Stimulated activated CD8-positive, alpha-beta memory T cell treated with anti-CD3 and anti-CD28 coated beads, Interleukin-4, amount 100 ng/mL, for 1 hour (primary cell): ENCODE measurements at regions not wholly inside any gene's neighbourhood (a gene's known extent, or its start where the extent isn't known, plus 50 kb on each side); places are given as distances from the start of the nearest gene placed in this dataset.
"Not testable (repeated sequence)": the region's sequence is repeated elsewhere in the genome, so short reads cannot be mapped to it uniquely, and the experiment has no call there.

Source experiments
- DNase-seq, 2 donors: peaks; one replicate each; pipeline ENCODE4 v3.0.0-alpha.2; 2020; ENCODE audit warnings: low read depth in 2 of 2, low spot score in 1 of 2

GRCh38 chr1:55535724-55536544, 320.8 kb upstream of the USP24 start:
- DNase-seq, result no peak

DNA sequence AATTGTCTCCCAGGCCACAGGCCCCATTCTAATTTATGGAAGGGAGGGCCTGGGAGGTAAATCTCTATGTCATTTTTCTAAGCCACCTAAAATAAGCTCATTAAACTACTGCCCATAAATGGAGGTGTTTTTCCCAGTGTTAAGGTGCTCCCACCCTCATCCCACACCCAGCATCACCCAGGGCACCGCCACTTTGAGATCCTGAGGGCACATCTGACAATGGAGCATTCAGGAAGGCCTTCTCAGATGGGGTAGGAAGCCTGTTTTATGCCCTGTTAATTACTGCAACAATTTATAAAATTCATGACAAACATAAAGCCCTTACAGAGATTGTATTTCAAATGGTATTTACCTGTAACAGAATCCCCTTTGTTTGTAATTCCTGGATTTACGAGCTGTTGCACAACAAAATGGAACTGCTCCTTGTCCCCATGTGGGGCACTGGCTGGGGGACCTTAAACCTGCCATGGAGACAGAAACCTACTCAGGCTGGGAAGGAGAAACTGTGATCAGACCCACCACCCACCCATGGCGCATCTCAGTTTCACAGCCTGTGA, 319.5 kb upstream of the USP24 start:
- DNase-seq, result no peak

DNA sequence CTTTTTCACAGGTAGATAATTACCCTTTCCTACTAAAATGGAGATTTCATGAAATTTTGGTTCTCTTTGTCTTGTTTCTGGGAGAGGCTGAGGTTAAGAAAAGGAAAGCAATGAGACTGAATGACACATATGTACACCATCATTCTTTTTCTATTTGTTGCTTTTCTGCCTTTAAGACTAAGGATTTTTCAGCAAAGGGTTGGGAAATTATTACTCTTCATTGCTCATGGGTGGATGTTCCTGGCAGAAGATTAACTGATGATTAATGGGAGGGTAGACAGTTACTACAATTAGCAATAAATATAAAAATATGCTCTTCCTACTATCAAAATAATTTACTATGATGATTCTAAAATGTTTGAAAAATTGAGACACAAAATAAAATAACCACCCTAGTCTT, 316.5 kb upstream of the USP24 start:
- no peak for DNase-seq

DNA sequence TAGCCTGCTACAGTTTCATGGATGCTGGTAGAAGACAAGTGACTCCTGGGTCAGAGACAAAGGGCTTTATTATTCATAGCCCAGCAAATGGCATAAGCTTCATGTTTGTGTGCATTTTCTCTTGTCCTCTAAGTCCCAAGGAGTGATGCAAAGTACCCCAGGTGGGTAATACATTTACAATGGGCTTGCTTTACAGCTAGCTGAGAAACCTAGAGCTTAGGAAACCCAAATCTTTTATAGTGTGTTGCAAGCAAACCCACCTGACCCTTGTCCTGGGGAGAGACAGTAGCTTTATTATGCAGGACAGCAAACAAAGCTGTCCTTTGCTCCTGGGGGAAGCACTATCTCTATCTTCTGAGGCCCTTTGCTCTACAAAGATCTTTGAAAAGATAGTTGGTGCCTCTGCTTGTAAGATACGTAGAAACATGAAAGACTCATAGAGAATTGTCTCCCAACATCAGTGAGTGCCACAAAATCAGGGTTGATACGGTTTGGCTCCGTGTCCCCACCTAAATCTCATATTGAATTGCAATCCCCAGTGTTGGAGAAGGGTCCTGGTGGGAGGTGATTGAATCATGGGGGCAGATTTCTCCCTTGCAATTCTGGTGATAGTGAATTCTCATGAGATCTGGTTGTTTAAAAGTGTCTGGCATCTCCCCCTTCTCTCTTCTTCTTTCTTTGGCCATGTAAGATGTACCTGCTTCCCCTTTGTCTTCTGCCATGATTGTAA, 315.8 kb upstream of the USP24 start:
- DNase-seq, result no peak

GRCh38 chr1:55529017-55529416, 313.9 kb upstream of the USP24 start:
- no peak for DNase-seq

- no peak for DNase-seq
These were observed 312.7 kb upstream of the USP24 start for GRCh38 chr1:55527831-55528230.

DNA sequence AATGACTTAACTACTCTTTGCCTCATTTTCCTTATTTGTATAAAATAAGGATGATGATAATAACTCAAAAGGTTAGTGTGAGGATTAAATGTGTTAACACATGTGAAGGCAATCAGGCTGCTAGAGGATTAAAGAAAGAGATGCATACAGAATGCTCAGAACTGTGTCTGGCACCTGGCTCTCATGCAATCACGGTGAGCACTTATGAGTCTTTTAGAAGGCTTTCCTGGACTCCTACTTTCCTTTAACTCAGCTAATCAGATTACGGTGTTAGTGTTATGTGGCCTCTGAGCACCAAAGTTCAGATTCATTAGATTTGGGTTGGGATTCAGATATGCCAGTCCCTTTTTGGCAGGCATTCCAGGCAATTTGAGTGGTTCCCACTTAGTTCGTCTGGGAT, 311.6 kb upstream of the USP24 start:
- DNase-seq, result no peak

- DNase-seq, result no peak
These were observed 308.8 kb upstream of the USP24 start for GRCh38 chr1:55524006-55524405.

DNA sequence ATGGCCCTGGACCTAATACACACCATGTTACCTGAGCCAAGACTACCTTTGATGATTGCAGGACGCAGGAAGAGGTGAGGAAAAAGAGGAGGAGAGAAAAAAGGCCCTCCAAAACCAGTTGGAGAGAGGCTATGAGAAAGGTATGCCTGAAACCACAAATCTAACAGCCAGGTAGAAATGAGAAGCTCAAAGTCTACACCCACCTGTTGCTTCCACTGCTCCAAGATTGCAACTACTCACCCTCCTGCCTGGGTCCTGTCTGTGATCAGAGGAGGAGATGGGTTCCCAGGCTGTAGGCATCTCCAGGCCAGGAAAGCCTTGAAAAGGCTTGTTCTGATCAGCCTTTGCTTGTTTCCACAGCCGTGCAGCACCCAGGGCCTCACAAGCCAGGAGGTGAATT, 307.8 kb upstream of the USP24 start:
- no peak for DNase-seq

GRCh38 chr1:55522353-55522903, 307.3 kb upstream of the USP24 start:
- no peak for DNase-seq

DNA sequence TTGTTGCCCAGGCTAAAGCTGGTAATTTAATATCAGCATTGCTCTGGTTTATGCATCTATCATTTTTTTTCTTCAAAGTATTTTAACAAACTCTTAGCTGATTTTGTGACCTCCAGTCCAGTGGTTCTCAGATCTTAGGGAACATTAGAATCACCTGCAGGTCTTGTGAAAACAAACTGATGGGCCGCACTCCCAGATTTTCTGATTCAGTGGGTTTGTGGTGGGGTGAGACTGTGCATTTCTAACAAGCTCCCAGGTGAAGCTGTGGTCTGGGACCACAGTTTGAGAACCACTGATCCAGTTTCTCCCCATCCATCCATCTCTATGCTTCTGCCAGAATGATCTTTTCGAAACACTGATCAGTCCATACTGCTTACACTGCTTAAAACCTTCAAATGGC, 305.7 kb upstream of the USP24 start:
- DNase-seq, result no peak

DNA sequence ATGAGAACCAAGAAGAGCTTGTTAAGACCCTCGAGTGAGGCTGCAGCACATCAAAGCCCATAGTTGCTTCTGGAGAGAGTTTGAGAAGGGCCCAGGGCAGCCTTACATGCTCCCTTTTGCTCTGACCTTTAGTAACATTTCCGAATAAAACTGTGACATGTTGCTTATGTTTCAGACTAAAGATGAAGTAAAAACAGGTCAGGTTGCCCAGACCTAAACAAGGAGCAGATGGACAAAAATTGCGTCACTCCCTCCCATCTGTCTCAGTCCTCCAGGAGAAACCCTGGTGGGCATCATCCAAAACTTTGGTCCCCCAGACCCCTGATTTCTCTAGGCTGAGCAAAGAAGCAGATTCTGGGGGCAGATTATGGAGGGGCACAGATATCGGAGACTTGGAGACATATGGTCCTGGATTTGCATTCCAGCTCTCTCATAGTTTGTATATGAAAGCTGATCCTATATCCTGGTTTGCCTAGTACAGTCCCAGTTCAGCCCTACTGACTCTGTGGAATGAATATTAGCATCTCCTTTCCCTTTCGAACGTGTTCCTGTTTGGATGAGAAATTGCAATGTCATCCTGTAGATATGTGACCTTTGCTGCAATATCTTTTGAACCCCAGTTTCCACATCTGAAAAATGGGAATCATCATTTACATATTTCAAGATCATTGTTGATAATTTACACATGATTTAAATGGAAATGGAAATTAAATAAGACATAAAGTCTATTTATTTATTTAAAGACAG, 304.9 kb upstream of the USP24 start:
- no peak for DNase-seq

GRCh38 chr1:55519276-55519675, 304.1 kb upstream of the USP24 start:
- DNase-seq, result no peak

DNA sequence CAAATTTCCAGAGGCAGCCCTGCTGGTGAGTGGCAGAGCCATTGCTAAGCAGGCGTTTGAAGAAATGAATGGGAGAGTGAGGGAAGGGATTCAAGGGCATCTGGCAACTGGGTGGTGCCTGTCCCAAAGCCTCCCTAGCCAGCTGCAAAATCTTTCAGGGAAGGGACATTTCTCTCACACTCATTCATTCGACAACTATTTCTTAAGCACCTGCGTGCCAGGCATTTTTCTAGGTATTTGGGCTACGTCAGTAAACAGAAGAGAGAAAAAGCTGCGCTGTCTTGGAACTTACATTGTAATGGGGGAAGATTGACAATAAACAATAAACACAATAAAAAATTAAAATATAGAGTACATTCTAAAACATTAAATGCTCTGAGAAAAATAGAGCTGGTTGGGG, 301.9 kb upstream of the USP24 start:
- no peak for DNase-seq

DNA sequence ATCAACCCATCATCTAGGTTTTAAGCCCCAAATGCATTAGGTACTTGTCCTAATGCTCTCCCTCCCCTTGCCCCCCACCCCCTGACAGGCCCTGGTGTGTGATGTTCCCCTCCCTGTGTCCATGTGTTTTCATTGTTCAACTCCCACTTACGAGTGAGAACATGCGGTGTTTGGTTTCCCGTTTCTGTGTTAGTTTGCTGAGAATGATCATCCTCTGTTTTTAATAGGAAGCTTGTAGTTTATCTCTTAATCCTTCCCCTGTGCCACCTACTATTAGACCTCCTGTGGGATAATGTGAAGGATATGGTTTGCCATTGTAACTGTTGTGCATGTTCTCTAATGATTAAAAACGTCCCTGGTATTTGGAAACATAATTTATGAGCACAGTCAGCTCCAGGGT, 299.4 kb upstream of the USP24 start:
- not testable (repeated sequence) for DNase-seq

DNA sequence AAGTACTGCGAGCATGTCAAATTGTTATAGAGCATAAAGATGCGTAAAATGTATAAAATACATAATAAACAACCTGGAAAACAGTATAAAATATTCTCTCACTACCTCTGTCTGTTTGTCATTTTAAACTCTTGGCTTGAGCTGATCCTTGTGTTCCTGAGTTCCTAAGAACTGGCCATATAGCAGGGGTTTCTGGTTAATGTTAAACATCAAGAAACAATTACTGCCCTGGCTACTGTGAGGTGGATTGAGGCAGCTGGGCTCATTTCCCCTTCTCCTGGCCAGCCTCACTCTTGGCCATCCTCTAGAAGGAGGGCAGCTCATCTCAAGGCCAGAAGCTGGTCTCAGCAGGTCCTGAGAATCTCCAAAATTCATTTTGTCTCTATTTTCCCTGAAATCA, 297.3 kb upstream of the USP24 start:
- DNase-seq, result no peak

GRCh38 chr1:55507578-55507931, 292.4 kb upstream of the USP24 start:
- no peak for DNase-seq

- no peak for DNase-seq
These were observed 291.8 kb upstream of the USP24 start for GRCh38 chr1:55506740-55507577.

GRCh38 chr1:55505326-55505725, 290.2 kb upstream of the USP24 start:
- DNase-seq, result no peak

DNA sequence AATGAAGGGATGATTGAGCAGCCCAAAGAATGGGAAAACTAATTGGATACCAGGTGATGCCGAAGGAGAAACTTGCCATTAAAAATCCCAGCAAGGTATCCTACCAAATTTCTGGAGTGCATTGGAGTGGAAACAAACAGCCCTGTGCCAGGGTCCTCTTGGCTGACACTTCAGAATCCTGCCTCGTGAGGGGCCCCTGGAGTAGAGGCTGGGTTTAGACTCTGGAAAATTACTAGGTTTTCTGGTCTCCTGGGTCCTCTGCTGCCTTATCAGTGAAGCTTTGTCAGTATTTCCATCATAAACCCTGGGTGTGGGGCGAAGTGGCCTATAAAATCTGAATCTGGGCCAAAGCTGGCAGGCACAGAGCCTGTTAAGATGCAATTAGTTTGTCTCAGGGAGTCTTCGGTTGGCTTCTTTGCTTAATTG, 289.2 kb upstream of the USP24 start:
- DNase-seq, result no peak
